GM23248 (cell line): ENCODE measurements at regions not wholly inside any gene's neighbourhood (a gene's known extent, or its start where the extent isn't known, plus 50 kb on each side); places are given as distances from the start of the nearest gene placed in this dataset.

Source experiments
- EZH2 ChIP-seq: fragments of 200-600 bp; sonication (generic); IDR thresholded peaks from 2 replicates; pipeline ENCODE4 v1.6.1; 2018; ENCODE audit warnings: antibody characterized with exemption, mild to moderate bottlenecking; ENCODE audit not compliant: insufficient read depth, poor library complexity, severe bottlenecking
- EZH2phosphoT487 ChIP-seq: fragments of 200-600 bp; sonication (generic); IDR thresholded peaks from 2 replicates; pipeline ENCODE4 v1.6.1; 2018; ENCODE audit warnings: antibody characterized with exemption, moderate library complexity, mild to moderate bottlenecking, low read depth; ENCODE audit not compliant: insufficient read depth

GRCh38 chr2:41910126-41910525 lies 137.7 kb upstream of the PKDCC start:
- no peak for TF ChIP-seq EZH2phosphoT487
- TF ChIP-seq EZH2, result no peak
